IMR-90 (cell line): ENCODE measurements at regions not wholly inside any gene's neighbourhood (a gene's known extent, or its start where the extent isn't known, plus 50 kb on each side); places are given as distances from the start of the nearest gene placed in this dataset.

Source experiments
- ATAC-seq: fragments of 200-7000 bp; cut with Tn5 transposase; 2 replicates; pipeline ENCODE4 v1.9.1; 2020; ENCODE audit warnings: low read depth, mild to moderate bottlenecking, moderate library complexity
- BruUV-seq: library from RNA; stranded (reverse); fragments of 400-500 nt; replicated peaks from 2 replicates; lab custom pipeline; 2021; lab: Mats Ljungman, UMichigan
- CTCF ChIA-PET: fragments of 300-600 bp; formaldehyde crosslinking; extraction: SDS; loops from one replicate; lab custom pipeline; 2021; ENCODE audit warnings: antibody characterized with exemption; lab: Yijun Ruan, JAX
- POLR2A ChIA-PET: fragments of 300-600 bp; sonication (Branson Sonifier 250); formaldehyde crosslinking; loops from one replicate; lab custom pipeline; 2022; ENCODE audit warnings: antibody characterized with exemption; ENCODE audit not compliant: unreplicated experiment; lab: Charles Lee
- DNase-seq: peaks from one replicate; pipeline ENCODE4 v3.0.0; 2013
- H2AFZ ChIP-seq: replicated peaks from 2 replicates; pipeline ENCODE3; 2013; ENCODE audit warnings: low read length, mild to moderate bottlenecking; ENCODE audit not compliant: poor library complexity
- H2AK5ac ChIP-seq: 2 replicates; pipeline ENCODE4 v1.6.1; 2013; ENCODE audit warnings: low read depth, low read length, inconsistent platforms
- H2AK9ac ChIP-seq: replicated peaks from 2 replicates; pipeline ENCODE3; 2013; ENCODE audit warnings: mild to moderate bottlenecking, low read depth, low read length, moderate library complexity; ENCODE audit not compliant: poor library complexity
- H2BK120ac ChIP-seq: 2 replicates; pipeline ENCODE4 v1.6.1; 2013; ENCODE audit warnings: low read depth, low read length, inconsistent platforms
- H2BK15ac ChIP-seq: 3 replicates; pipeline ENCODE4 v1.6.1; 2013; ENCODE audit warnings: low read depth, low read length, inconsistent platforms
- H2BK20ac ChIP-seq: 2 replicates; pipeline ENCODE4 v1.6.1; 2013; ENCODE audit warnings: low read depth, mild to moderate bottlenecking, inconsistent platforms, low read length, moderate library complexity
- H2BK5ac ChIP-seq: 2 replicates; pipeline ENCODE4 v1.6.1; 2013; ENCODE audit warnings: mild to moderate bottlenecking, low read depth, low read length, inconsistent platforms; ENCODE audit not compliant: poor library complexity, severe bottlenecking
- H3K14ac ChIP-seq: replicated peaks from 2 replicates; pipeline ENCODE4 v1.6.1; 2013; ENCODE audit warnings: low read depth, low read length, inconsistent platforms
- H3K18ac ChIP-seq: 2 replicates; pipeline ENCODE4 v1.6.1; 2013; ENCODE audit warnings: low read depth, low read length, control low read depth
- H3K23ac ChIP-seq: 2 replicates; pipeline ENCODE4 v1.6.1; 2013; ENCODE audit warnings: low read depth, low read length, inconsistent platforms
- H3K27ac ChIP-seq: 2 replicates; pipeline ENCODE4 v1.5.1; 2013; ENCODE audit warnings: mild to moderate bottlenecking, control low read depth, low read length; ENCODE audit not compliant: insufficient read depth
- H3K27me3 ChIP-seq: 2 replicates; pipeline ENCODE4 v1.6.1; 2013; ENCODE audit warnings: low read length; ENCODE audit not compliant: control insufficient read depth, insufficient read depth
- H3K36me3 ChIP-seq: 2 replicates; pipeline ENCODE4 v1.6.1; 2013; ENCODE audit warnings: low read length, mixed read lengths; ENCODE audit not compliant: control insufficient read depth, insufficient read depth
- H3K4ac ChIP-seq: 2 replicates; pipeline ENCODE4 v1.6.1; 2013; ENCODE audit warnings: low read depth, low read length, inconsistent platforms
- H3K4me1 ChIP-seq: 2 replicates; pipeline ENCODE4 v1.6.1; 2013; ENCODE audit warnings: low read length, mixed read lengths; ENCODE audit not compliant: control insufficient read depth, insufficient read depth
- H3K4me2 ChIP-seq: 2 replicates; pipeline ENCODE4 v1.6.1; 2013; ENCODE audit warnings: low read depth, mild to moderate bottlenecking, control low read depth, low read length, moderate library complexity
- H3K4me3 ChIP-seq: 2 replicates; pipeline ENCODE4 v1.5.1; 2013; ENCODE audit warnings: low read depth, mild to moderate bottlenecking, control low read depth, low read length, moderate library complexity; ENCODE audit not compliant: insufficient read depth
- H3K56ac ChIP-seq: 2 replicates; pipeline ENCODE4 v1.6.1; 2013; ENCODE audit warnings: low read length, inconsistent platforms; ENCODE audit not compliant: insufficient read depth; ENCODE audit errors: extremely low read depth
- H3K79me1 ChIP-seq, 2 experiments: 2 replicates each; pipeline ENCODE4 v1.6.1; 2013; ENCODE audit warnings: low read length in 2 of 2, inconsistent platforms in 1 of 2, low read depth in 1 of 2
- H3K9ac ChIP-seq: 2 replicates; pipeline ENCODE4 v1.6.1; 2013; ENCODE audit warnings: low read depth, low read length, control low read depth
- H3K9me1 ChIP-seq: 2 replicates; pipeline ENCODE4 v1.6.1; 2013; ENCODE audit warnings: low read length, inconsistent platforms; ENCODE audit not compliant: insufficient read depth
- H3K9me3 ChIP-seq: 2 replicates; pipeline ENCODE4 v1.6.1; 2013; ENCODE audit warnings: low read length; ENCODE audit not compliant: control insufficient read depth, insufficient read depth
- H4K20me1 ChIP-seq: 2 replicates; pipeline ENCODE4 v1.6.1; 2013; ENCODE audit warnings: low read length, inconsistent platforms; ENCODE audit not compliant: insufficient read depth
- H4K5ac ChIP-seq: 2 replicates; pipeline ENCODE4 v1.6.1; 2013; ENCODE audit warnings: mild to moderate bottlenecking, low read depth, low read length, control low read depth
- H4K8ac ChIP-seq, 2 experiments: 2 replicates each; pipeline ENCODE4 v1.6.1; 2013; ENCODE audit warnings: low read depth in 2 of 2, low read length in 2 of 2, control low read depth in 1 of 2, inconsistent platforms in 1 of 2
- H4K91ac ChIP-seq: 2 replicates; pipeline ENCODE4 v1.6.1; 2013; ENCODE audit warnings: low read depth, low read length, inconsistent platforms; ENCODE audit not compliant: insufficient read depth
- BHLHE40 ChIP-seq: fragments of 150-350 bp; IDR thresholded peaks from 2 replicates; pipeline ENCODE4 v1.6.1; 2016; ENCODE audit warnings: mild to moderate bottlenecking, low read depth, low read length
- CEBPB ChIP-seq: IDR thresholded peaks from 2 replicates; pipeline ENCODE4 v1.6.1; 2012; ENCODE audit warnings: low read depth, low read length, improper control_type of control experiment
- CHD1 ChIP-seq: IDR thresholded peaks from 2 replicates; pipeline ENCODE4 v1.6.1; 2012; ENCODE audit warnings: low read depth, low read length, improper control_type of control experiment
- FOS ChIP-seq: fragments of 150-350 bp; IDR thresholded peaks from 2 replicates; pipeline ENCODE4 v1.6.1; 2016; ENCODE audit warnings: low read depth, low read length
- MAFK ChIP-seq: IDR thresholded peaks from 2 replicates; pipeline ENCODE4 v1.6.1; 2012; ENCODE audit warnings: low read depth, low read length, improper control_type of control experiment
- MAZ ChIP-seq: IDR thresholded peaks from 2 replicates; pipeline ENCODE4 v1.6.1; 2012; ENCODE audit warnings: low read depth, mild to moderate bottlenecking, low read length, improper control_type of control experiment, moderate library complexity, borderline replicate concordance
- MXI1 ChIP-seq: IDR thresholded peaks from 2 replicates; pipeline ENCODE4 v1.6.1; 2012; ENCODE audit warnings: low read depth, mild to moderate bottlenecking, low read length, moderate library complexity, borderline replicate concordance
- NFE2L2 ChIP-seq: fragments of 150-350 bp; IDR thresholded peaks from 2 replicates; pipeline ENCODE4 v1.6.1; 2016; ENCODE audit warnings: low read depth, mild to moderate bottlenecking, low read length
- POLR2A ChIP-seq: IDR thresholded peaks from 2 replicates; pipeline ENCODE4 v1.6.1; 2012; ENCODE audit warnings: mild to moderate bottlenecking, low read depth, low read length
- RAD21 ChIP-seq: IDR thresholded peaks from 2 replicates; pipeline ENCODE4 v1.6.1; 2012; ENCODE audit warnings: low read length, improper control_type of control experiment
- RCOR1 ChIP-seq: IDR thresholded peaks from 2 replicates; pipeline ENCODE4 v1.6.1; 2012; ENCODE audit warnings: mild to moderate bottlenecking, low read length, improper control_type of control experiment; ENCODE audit not compliant: insufficient replicate concordance
- RFX5 ChIP-seq: IDR thresholded peaks from 2 replicates; pipeline ENCODE4 v1.8.0; 2012; ENCODE audit warnings: low read depth, mild to moderate bottlenecking, low read length, moderate library complexity
- SMC3 ChIP-seq: fragments of 150-350 bp; IDR thresholded peaks from 2 replicates; pipeline ENCODE4 v1.6.1; 2016; ENCODE audit warnings: low read depth, mild to moderate bottlenecking, antibody characterized with exemption, low read length, moderate library complexity
- USF2 ChIP-seq: fragments of 150-350 bp; IDR thresholded peaks from 2 replicates; pipeline ENCODE4 v1.6.1; 2017; ENCODE audit warnings: mild to moderate bottlenecking, antibody characterized with exemption, low read length, low read depth
- dilution Hi-C: fragments of 300-500 bp; cut with HindIII; formaldehyde crosslinking; loops from one replicate; pipeline ENCODE4 v1.14.3; 2018; ENCODE audit warnings: low sequenced_read_pairs; ENCODE audit not compliant: unreplicated experiment
- in situ Hi-C: fragments of 300-500 bp; cut with MboI; formaldehyde crosslinking; loops from 3 replicates; pipeline ENCODE4 v1.14.3; 2019; ENCODE audit warnings: low sequenced_read_pairs, inconsistent platforms, mixed read lengths
- intact Hi-C: fragments of 100-400 bp; cut with micrococcal nuclease; formaldehyde crosslinking; loops from 2 replicates; pipeline ENCODE4 v1.10.0; 2022
- TF ChIP-seq, protein P1 (sequence below): fragments of 150-350 bp; IDR thresholded peaks from 2 replicates; pipeline ENCODE4 v1.6.1; 2016; ENCODE audit warnings: low read depth, mild to moderate bottlenecking, low read length, moderate library complexity, borderline replicate concordance
- TF ChIP-seq, protein P2 (sequence below): conservative IDR thresholded peaks from 2 replicates; pipeline ENCODE4 v1.5.1; 2012; ENCODE audit warnings: mild to moderate bottlenecking, low read depth, low read length, improper control_type of control experiment

DNA sequence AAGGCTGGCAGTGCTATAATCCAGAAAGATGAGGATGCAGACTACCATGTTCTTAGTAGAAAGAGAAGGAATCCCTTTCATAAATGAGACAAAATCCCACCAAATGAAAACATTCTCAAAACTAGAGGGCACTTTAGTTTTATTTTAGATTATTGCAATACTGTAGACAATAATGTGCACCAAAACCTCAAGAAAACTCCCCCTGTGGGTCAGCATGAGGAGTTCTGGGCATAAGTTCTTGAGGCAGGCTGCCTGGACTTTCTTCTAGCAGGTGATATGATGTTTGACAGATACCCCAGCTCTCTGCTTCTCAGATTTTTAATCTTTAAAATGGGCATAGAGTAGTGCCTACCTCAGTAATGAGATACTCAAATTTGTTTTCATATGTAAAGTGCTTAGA is 196.3 kb upstream of the CTNND2 start:
- Histone ChIP-seq H4K20me1 (no peaks in the 10 kb centered on the region), H2AK5ac (no peak overlapping the region), H2BK15ac (no peak overlapping the region), H3K4me1 (no peaks in the 10 kb centered on the region), H3K9me1 (no peaks in the 10 kb centered on the region), H3K79me1 (no peaks in the 10 kb centered on the region), H4K91ac (no peak overlapping the region), H3K4me3 (no peak overlapping the region), H3K56ac (no peak overlapping the region), H3K36me3 (no peaks in the 10 kb centered on the region), H3K27me3 (no peaks in the 10 kb centered on the region), H3K4ac (no peak overlapping the region), H2AFZ (no peak overlapping the region), H3K9ac (no peak overlapping the region), H3K14ac (no peak overlapping the region), H3K4me2 (no peak overlapping the region), H2BK20ac (no peak overlapping the region), H4K8ac (no peak overlapping the region), H2AK9ac (no peak overlapping the region), H3K27ac (no peak overlapping the region), H3K9me3 (0 out of 2 replicates have a peak, but pooled peaks cover 3% of the 10 kb centered on the region), H2BK120ac (no peak overlapping the region), H4K5ac (no peak overlapping the region), H3K18ac (no peak overlapping the region), H3K23ac (no peak overlapping the region), H2BK5ac (no peak overlapping the region)
- in situ Hi-C loops (no loop called here), dilution Hi-C loops (no loop called here), intact Hi-C loops (no loop called here)
- BruUV-seq = no TSS peak
- no peak for ATAC-seq
- ChIA-PET POLR2A (no interaction called here), CTCF (no interaction called here)
- DNase-seq = no peak
- TF ChIP-seq MXI1 = no peak
- no peak for TF ChIP-seq BHLHE40
- TF ChIP-seq SMC3 = no peak
- no peak for TF ChIP-seq CHD1
- no peak for TF ChIP-seq MAFK
- no peak for TF ChIP-seq POLR2A
- TF ChIP-seq RAD21 = no peak
- TF ChIP-seq FOS = no peak
- TF ChIP-seq, protein P1, sequence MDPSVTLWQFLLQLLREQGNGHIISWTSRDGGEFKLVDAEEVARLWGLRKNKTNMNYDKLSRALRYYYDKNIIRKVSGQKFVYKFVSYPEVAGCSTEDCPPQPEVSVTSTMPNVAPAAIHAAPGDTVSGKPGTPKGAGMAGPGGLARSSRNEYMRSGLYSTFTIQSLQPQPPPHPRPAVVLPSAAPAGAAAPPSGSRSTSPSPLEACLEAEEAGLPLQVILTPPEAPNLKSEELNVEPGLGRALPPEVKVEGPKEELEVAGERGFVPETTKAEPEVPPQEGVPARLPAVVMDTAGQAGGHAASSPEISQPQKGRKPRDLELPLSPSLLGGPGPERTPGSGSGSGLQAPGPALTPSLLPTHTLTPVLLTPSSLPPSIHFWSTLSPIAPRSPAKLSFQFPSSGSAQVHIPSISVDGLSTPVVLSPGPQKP = no peak
- no peak for TF ChIP-seq MAZ
- TF ChIP-seq, protein P2, sequence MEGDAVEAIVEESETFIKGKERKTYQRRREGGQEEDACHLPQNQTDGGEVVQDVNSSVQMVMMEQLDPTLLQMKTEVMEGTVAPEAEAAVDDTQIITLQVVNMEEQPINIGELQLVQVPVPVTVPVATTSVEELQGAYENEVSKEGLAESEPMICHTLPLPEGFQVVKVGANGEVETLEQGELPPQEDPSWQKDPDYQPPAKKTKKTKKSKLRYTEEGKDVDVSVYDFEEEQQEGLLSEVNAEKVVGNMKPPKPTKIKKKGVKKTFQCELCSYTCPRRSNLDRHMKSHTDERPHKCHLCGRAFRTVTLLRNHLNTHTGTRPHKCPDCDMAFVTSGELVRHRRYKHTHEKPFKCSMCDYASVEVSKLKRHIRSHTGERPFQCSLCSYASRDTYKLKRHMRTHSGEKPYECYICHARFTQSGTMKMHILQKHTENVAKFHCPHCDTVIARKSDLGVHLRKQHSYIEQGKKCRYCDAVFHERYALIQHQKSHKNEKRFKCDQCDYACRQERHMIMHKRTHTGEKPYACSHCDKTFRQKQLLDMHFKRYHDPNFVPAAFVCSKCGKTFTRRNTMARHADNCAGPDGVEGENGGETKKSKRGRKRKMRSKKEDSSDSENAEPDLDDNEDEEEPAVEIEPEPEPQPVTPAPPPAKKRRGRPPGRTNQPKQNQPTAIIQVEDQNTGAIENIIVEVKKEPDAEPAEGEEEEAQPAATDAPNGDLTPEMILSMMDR = no peak
- no peak for TF ChIP-seq NFE2L2
- TF ChIP-seq USF2 = no peak
- no peak for TF ChIP-seq CEBPB
- TF ChIP-seq RFX5 = no peak
- no peak for TF ChIP-seq RCOR1
